GM12864 (cell line): ENCODE measurements at regions not wholly inside any gene's neighbourhood (a gene's known extent, or its start where the extent isn't known, plus 50 kb on each side); places are given as distances from the start of the nearest gene placed in this dataset.
"Not testable (repeated sequence)": the region's sequence is repeated elsewhere in the genome, so short reads cannot be mapped to it uniquely, and the experiment has no call there.

Experiments
- DNase-seq: peaks from one replicate; pipeline ENCODE4 v3.0.0-alpha.2; 2011; ENCODE audit warnings: low read depth
- H3K4me3 ChIP-seq: 2 replicates; pipeline ENCODE4 v1.5.1; 2011; ENCODE audit warnings: mild to moderate bottlenecking, low read depth, low read length, control low read depth
- CTCF ChIP-seq: IDR thresholded peaks from 2 replicates; pipeline ENCODE4 v1.5.1; 2011; ENCODE audit warnings: low read depth, mild to moderate bottlenecking, moderate library complexity, low read length, control low read depth, inconsistent platforms; ENCODE audit errors: missing control alignments

- no peak overlapping the region for H3K4me3 ChIP-seq
- no peak for DNase-seq
- no peak for TF ChIP-seq CTCF
These were observed 96.4 kb upstream of the ALDH1A1 start for GRCh38 chr9:73049280-73049679.

DNA sequence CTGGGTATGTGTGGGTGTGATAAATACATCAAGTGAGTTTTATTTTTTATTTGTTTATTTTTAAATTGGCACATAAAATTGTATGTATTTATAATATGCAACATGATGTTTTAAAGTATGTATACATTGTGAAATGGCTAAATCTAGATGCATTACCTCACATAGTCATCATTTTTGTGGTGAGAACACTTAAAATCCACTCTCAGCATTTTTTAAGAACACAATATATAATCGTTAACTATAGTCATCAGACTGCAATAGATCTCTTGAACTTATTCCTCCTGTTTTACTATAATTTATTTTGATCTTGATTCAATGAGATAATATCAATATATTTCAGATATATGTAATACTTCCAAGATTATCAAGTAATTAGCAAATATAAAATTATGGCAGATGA, 93.9 kb upstream of the ALDH1A1 start:
- no peak overlapping the region for H3K4me3 ChIP-seq
- no peak for DNase-seq
- TF ChIP-seq CTCF, result no peak

GRCh38 chr9:73044776-73045175, 91.9 kb upstream of the ALDH1A1 start:
- DNase-seq, H3K4me3 ChIP-seq: not testable (repeated sequence)

- TF ChIP-seq CTCF, result no peak
- no peak overlapping the region for H3K4me3 ChIP-seq
- no peak for DNase-seq
These were observed 89.3 kb upstream of the ALDH1A1 start for GRCh38 chr9:73042155-73042554.

DNA sequence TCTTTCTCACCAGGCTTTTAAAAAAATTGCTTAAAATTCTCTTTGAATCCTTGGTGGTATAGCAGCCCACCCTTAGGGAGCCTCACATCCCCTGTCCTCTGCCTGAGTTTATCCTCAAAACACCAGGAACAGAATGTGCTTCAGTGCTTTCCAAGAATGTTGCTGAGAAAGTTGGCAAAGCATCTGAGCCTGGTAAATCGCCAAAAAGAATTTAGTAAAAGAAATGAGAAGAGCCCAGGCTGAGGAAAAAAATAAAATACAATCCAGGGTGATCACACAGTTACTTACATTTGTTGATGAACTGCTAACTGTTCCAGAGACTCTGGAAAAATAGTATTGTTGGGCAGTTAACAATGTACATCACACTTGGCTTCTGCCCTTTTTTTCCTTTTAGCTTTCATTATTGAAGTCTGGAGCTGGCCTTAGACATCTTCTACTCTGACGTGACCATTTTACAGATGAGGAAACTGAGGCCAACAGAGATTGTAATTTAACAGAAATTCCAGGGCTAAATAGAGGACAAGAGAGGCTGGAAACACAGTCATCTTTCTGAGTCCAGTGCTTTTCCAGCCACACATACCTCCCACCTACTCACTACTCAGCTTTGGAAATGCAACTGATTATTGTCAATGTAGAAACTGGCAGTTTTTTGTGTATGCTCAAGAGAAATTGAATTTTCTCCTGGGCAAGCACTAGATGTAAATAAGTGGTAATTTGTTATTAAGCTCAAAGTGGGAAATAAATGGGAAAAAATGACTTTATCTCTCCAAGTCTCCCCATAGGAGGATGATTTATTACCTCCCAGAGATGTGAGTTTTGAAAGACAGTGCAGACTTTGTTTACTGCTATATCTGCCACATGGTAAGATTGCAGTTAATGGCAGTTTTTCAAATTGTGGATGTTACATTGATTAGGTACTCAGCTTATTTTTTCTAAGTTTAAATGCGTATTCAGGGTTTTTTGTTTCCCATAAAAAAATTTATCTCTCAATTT, 86.7 kb upstream of the ALDH1A1 start:
- no peak overlapping the region for H3K4me3 ChIP-seq
- DNase-seq, result no peak
- no peak for TF ChIP-seq CTCF

- TF ChIP-seq CTCF, result no peak
- H3K4me3 ChIP-seq, result no peak overlapping the region
- no peak for DNase-seq
These were observed 85.8 kb upstream of the ALDH1A1 start for GRCh38 chr9:73038613-73039012.

GRCh38 chr9:73038089-73038509, 85.2 kb upstream of the ALDH1A1 start:
- no peak for TF ChIP-seq CTCF
- H3K4me3 ChIP-seq, result no peak overlapping the region
- no peak for DNase-seq
